Neural progenitor cell (in vitro differentiated cells): ENCODE measurements at regions not wholly inside any gene's neighbourhood (a gene's known extent, or its start where the extent isn't known, plus 50 kb on each side); places are given as distances from the start of the nearest gene placed in this dataset.

ENCODE experiments used
- EZH2phosphoT487 ChIP-seq: fragments of 200-600 bp; sonication (generic); IDR thresholded peaks from 2 replicates; pipeline ENCODE4 v1.6.1; 2017; ENCODE audit warnings: antibody characterized with exemption
- TF ChIP-seq, protein P1 (sequence below): fragments of 200-600 bp; sonication (generic); IDR thresholded peaks from 2 replicates; pipeline ENCODE4 v1.5.1; 2017; ENCODE audit warnings: antibody characterized with exemption, mild to moderate bottlenecking

DNA sequence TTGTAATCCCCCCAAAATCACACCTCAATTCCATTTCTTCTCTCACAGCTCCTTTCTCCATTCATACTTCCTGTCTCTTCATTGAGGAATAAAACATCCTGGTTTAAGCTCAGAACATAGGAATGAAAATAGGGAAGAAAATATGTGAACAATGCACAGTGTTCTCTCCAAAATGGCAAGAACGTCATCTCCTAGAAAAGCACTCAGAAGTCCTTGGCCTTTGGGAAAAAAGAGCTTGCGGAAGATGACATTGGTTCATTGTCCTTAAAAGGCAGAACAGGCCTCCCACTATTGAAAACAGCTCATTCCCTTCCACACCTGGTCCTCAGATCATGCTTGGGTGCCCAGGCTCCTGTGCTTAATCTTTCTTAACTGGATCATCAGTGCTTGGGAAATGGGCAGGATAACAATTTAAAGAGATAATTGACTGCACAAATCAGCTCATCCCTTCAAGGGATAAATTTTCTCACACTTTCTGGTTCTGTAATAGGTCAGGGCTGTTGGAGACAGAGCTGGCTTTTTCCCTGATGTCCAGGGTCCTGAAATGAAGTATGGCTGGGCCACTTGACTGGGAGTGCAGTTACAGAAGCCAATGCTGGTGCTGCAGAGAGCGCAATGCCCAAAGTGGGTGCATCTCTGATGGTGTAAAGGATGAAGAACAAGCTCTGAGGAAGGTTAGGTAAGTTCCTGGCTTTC is 69.2 kb downstream of the MARCHF4 start:
- TF ChIP-seq, protein P1, sequence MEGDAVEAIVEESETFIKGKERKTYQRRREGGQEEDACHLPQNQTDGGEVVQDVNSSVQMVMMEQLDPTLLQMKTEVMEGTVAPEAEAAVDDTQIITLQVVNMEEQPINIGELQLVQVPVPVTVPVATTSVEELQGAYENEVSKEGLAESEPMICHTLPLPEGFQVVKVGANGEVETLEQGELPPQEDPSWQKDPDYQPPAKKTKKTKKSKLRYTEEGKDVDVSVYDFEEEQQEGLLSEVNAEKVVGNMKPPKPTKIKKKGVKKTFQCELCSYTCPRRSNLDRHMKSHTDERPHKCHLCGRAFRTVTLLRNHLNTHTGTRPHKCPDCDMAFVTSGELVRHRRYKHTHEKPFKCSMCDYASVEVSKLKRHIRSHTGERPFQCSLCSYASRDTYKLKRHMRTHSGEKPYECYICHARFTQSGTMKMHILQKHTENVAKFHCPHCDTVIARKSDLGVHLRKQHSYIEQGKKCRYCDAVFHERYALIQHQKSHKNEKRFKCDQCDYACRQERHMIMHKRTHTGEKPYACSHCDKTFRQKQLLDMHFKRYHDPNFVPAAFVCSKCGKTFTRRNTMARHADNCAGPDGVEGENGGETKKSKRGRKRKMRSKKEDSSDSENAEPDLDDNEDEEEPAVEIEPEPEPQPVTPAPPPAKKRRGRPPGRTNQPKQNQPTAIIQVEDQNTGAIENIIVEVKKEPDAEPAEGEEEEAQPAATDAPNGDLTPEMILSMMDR = no peak
- TF ChIP-seq EZH2phosphoT487 = no peak
